ENCODE measurements at regions not wholly inside any gene's neighbourhood (a gene's known extent, or its start where the extent isn't known, plus 50 kb on each side); places are given as distances from the start of the nearest gene placed in this dataset.

- TF ChIP-seq CTCF (IDR thresholded peaks at IDR 0.05; ENCODE audit: insufficient read depth, missing control alignments), result no peak
- DNase-seq (ENCODE audit: insufficient read length, low spot score) (no peak), FAIRE-seq (no peak)
Measured at GRCh38 chr9:106795031-106795430, 67.9 kb upstream of the ZNF462 start.

GRCh38 chr9:106796771-106797170 is 66.2 kb upstream of the ZNF462 start:
- FAIRE-seq (no peak), DNase-seq (ENCODE audit: insufficient read length, low spot score) (no peak)
- no peak for TF ChIP-seq CTCF (IDR thresholded peaks at IDR 0.05; ENCODE audit: insufficient read depth, missing control alignments)

- FAIRE-seq (no peak), DNase-seq (ENCODE audit: insufficient read length, low spot score) (no peak)
- no peak for TF ChIP-seq CTCF (IDR thresholded peaks at IDR 0.05; ENCODE audit: insufficient read depth, missing control alignments)
Measured at GRCh38 chr9:106797299-106797698, 65.7 kb upstream of the ZNF462 start.

- FAIRE-seq (no peak), DNase-seq (ENCODE audit: insufficient read length, low spot score) (no peak)
- TF ChIP-seq CTCF (IDR thresholded peaks at IDR 0.05; ENCODE audit: insufficient read depth, missing control alignments), result no peak
Measured at GRCh38 chr9:106798016-106798799, 64.8 kb upstream of the ZNF462 start.

DNA sequence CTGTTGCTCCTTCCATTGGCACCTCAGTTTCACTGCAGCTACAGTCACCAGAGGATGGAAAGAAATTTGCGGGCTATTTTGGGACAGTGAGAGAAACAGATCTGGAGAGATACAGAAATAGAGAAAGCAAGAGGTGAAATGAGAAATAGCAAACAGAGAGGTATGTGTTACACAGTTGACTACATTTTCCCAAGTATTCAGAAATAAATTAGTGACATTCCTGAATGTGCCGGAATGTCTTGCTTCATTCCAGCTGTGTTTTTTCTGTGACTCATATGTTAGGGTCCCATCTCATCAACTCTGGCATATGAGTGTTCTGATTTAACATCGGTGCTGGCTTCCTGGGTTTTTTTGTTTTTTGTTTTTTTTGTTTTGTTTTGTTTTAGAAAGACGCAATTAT is 63.8 kb upstream of the ZNF462 start:
- TF ChIP-seq CTCF (IDR thresholded peaks at IDR 0.05; ENCODE audit: insufficient read depth, missing control alignments), result no peak
- DNase-seq (ENCODE audit: insufficient read length, low spot score) (no peak), FAIRE-seq (no peak)

- no peak for DNase-seq (ENCODE audit: insufficient read length, low spot score)
- TF ChIP-seq CTCF (IDR thresholded peaks at IDR 0.05; ENCODE audit: insufficient read depth, missing control alignments), result no peak
- FAIRE-seq, result no peak
Measured at GRCh38 chr9:106800701-106801270, 62.2 kb upstream of the ZNF462 start.

GRCh38 chr9:106801816-106802215 is 61.1 kb upstream of the ZNF462 start:
- TF ChIP-seq CTCF (IDR thresholded peaks at IDR 0.05; ENCODE audit: insufficient read depth, missing control alignments), result no peak
- FAIRE-seq, result no peak
- no peak for DNase-seq (ENCODE audit: insufficient read length, low spot score)
